NCI-H2029 treated with DMSO at 0.1 percent for 48 hours (cell line): ENCODE measurements at regions not wholly inside any gene's neighbourhood (a gene's known extent, or its start where the extent isn't known, plus 50 kb on each side); places are given as distances from the start of the nearest gene placed in this dataset.
"Not testable (repeated sequence)": the region's sequence is repeated elsewhere in the genome, so short reads cannot be mapped to it uniquely, and the experiment has no call there.

Experiments
- DNase-seq: peaks from one replicate; lab custom pipeline; 2025; lab: John Stamatoyannopoulos, UW

DNA sequence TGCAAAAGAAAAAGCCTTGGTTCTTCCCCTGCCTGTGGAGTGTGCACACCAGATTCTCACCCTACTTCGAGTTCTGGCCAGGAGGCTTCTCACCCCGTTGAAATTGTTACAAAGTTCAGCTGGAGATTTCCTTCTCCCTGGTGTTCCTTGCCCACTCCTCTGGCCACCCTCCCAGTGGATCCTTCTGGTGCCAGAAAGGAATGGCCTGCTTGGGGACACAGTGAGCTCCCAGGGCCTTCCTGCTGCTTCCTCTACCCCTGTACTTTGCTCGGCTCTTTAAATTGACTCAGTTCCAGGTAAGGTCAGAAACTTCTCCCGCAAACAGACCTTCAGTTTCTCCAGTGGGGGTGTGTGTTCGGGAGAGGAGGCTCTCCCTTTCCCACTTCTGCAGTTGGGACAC is 140.1 kb upstream of the CFAP20DC start:
- no peak for DNase-seq

DNA sequence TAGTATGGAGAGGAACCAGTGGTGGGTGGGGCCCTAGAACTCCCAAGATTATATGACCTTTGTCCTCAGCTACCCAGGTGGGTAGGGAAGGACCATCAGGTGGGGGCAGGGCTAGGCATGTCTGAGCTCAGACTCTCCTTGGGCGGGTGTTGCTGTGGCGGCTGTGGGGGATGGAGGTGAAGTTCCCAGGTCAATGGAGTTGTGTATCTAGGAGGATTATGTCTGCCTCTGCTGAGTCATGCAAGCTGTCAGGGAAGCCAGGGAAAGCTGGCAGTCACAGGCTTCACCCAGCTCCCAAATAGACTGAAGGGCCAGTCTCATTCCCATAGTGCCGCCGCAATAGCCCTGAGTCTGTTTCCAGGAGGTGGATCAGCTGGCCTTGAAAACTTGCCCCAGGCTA is 139.7 kb upstream of the CFAP20DC start:
- no peak for DNase-seq

DNA sequence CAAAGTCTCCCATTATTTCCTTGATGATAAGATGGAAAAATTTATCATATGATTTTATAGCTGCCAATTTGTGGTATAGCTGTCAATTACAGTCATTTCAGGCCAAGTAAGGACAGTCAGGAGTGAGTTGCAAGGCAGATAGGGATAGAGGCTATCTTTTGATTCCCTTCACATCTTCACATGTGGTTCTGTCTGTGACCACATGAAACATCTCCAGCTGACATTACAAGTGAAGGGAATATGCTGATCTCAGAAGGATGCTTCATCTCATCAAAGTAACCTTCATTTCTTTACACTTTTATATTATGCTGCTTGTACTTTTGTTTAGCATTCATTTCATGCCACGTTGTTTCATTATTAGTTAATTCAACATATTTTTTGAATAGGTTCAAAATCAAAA is 136.9 kb upstream of the CFAP20DC start:
- DNase-seq: no peak

DNA sequence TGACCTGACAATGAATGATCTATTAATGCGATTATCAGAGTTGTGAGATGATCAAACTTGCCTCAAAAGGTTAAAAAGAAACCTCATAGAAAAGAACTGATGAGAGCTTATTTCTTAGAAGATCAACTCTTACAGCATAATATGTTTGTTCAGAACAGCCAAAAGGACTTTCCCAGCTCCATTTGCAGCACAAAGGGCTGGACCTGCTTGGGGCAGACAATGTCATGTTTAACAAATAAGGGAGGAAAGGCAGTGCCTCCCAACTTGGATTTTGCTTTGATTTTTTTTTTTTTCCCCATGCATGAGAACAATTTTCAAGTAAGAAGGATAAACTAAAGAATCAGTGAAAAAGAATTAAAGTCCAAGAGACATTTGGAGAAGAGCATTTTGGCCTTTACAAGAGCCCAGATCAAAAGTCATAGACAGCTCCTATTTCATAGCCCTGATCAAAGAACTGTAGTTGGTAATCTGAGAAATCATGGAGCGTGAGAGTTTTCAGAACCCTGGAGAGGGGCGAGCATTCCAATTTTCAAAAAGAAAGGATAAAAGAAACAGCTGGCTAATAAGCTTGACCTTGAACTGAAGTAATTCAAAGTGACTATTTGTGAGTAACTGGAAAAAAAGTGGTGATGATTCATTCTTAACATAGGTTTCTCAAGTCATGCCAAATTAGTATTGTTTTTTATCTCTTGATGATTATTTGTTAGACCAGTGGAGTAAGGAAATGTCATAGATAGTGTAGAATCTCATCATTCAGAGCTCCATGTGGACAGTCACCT is 136.0 kb upstream of the CFAP20DC start:
- DNase-seq: no peak

GRCh38 chr3:59180006-59180405 is 130.2 kb upstream of the CFAP20DC start:
- no peak for DNase-seq

- DNase-seq: no peak
Measured at GRCh38 chr3:59178698-59179097, 128.9 kb upstream of the CFAP20DC start.

DNA sequence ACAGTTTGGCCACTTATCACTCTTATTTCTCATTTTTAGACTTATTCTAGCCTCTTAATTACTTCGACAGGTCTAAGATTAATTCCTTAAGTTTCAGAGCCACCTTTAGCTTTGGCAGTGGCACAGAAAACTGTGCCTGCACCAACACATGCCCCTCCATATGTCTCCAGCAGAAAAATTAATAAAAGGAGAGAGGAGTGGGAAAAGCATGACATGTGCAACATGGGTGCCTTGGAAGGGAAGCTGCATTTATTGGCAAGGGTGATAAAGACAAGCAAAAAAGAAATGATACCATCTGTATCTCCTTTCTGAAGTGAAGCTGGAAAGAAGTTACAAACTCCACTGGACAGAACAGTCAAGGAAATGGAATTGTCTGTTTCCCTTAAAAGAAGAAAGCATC is 121.7 kb upstream of the CFAP20DC start:
- DNase-seq: no peak

- not testable (repeated sequence) for DNase-seq
Measured at GRCh38 chr3:59170166-59170565, 120.3 kb upstream of the CFAP20DC start.

- DNase-seq: no peak
Measured at GRCh38 chr3:59167756-59168155, 117.9 kb upstream of the CFAP20DC start.

GRCh38 chr3:59163953-59164352 is 114.1 kb upstream of the CFAP20DC start:
- no peak for DNase-seq

GRCh38 chr3:59161048-59161447 is 111.2 kb upstream of the CFAP20DC start:
- DNase-seq: no peak

DNA sequence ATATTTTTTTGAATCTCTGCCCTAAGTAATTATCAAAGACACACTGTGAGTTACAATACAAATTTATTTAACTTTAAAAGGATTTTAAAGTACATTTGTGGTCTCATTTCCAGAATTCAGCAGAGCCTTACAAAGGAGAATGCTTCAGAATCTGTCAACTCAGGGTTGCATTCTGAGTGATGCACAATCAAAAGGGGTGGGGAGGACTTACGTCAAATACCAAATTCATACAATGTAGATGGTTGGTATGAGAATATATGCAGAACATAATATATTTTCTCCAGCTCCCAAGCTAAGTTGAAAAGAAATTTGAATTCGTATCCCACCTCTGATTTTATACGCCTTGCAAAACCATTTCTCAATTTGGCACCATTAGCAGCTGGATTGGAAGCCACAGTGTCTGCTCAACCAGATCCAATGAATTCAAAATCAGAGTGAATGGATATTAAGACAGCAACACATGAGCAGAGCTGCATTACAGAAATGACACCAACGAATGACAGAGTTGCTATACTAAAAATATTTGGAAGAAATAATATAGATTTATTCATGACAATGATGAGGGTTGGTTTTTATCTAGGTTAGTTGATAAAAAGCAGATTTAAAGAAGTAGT is 110.4 kb upstream of the CFAP20DC start:
- DNase-seq: no peak

- no peak for DNase-seq
Measured at GRCh38 chr3:59153648-59154047, 103.8 kb upstream of the CFAP20DC start.

DNA sequence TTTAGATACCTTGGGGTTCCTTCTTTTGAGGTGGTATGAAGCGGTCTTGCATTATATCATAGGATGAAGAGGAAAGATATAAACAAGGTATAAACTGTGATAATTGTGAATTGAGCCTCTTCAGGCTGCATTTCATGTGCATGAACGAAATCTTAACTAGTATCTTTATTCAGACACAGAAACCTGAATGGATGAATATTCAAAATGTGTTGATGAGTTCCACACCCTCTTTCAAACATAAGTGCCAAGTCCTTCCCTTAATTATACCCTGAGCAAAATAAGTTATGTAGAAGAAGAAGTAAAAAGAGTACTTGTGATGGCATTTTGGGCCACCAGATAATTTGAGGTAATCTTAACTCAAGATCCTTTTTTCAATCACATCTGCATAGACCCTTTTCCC is 103.1 kb upstream of the CFAP20DC start:
- no peak for DNase-seq

GRCh38 chr3:59150039-59150438 is 100.2 kb upstream of the CFAP20DC start:
- no peak for DNase-seq

- no peak for DNase-seq
Measured at GRCh38 chr3:59149166-59149565, 99.3 kb upstream of the CFAP20DC start.

DNA sequence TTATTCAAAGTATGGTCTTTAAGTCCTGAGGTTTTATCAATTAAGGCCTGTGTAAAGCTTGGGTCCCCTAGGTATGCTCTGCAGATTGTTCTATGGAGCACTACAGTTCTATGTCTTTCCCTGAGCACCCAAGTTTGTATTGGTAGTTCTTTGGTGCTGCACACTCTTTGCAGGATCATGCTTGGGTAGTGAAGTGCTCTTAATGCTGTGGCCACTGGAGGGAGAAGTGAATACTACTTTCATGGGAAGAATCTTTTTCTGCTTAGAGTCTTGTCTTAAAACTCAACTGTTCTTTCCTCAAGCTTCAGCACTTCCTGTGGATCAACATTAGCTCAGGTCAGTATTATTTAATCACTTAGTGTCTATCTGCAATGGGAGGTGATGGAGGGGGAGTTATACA is 93.6 kb upstream of the CFAP20DC start:
- DNase-seq: no peak

GRCh38 chr3:59142556-59142955 is 92.7 kb upstream of the CFAP20DC start:
- DNase-seq: no peak

DNA sequence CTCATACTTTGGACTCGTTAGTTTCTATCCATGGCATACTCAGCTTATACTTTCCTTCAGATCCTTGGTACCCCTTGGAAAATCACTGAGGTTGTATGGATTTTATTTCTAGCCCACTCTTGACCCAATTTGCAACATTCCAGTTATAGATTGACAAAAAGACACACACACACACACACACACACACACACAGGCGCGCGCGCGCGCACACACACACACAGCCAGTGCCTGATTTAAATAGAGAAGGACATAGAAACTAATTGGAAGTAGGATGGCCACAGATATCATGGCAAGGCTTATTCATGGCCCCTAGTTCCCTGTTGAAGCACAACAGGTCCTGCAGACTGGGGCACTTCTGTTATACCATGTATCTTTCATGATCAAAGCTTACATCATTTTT is 89.1 kb upstream of the CFAP20DC start:
- no peak for DNase-seq

- DNase-seq: no peak
Measured at GRCh38 chr3:59137415-59137814, 87.6 kb upstream of the CFAP20DC start.

DNA sequence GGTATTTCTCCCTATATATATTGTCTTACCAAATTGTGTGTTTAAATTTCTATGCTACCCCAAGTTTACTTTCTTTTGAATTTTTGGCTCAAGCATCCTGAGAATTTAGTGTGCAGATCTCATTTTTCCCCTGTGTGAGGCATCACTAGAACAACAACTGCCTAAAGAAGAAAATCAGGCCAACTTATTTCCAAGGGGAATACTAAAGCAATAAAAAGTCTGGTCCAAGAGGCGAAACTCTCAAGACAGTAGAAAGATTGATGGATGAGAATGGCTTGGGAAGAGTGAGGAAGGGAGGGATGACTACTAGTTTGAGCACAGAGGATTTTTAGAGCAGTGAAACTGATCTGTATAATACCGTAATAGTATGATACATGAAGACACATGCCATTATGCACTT is 86.3 kb upstream of the CFAP20DC start:
- DNase-seq: no peak

GRCh38 chr3:59135096-59135495 is 85.3 kb upstream of the CFAP20DC start:
- no peak for DNase-seq

- DNase-seq: no peak
Measured at GRCh38 chr3:59133311-59133710, 83.5 kb upstream of the CFAP20DC start.
